ENCODE measurements at regions not wholly inside any gene's neighbourhood (a gene's known extent, or its start where the extent isn't known, plus 50 kb on each side); places are given as distances from the start of the nearest gene placed in this dataset.

DNA sequence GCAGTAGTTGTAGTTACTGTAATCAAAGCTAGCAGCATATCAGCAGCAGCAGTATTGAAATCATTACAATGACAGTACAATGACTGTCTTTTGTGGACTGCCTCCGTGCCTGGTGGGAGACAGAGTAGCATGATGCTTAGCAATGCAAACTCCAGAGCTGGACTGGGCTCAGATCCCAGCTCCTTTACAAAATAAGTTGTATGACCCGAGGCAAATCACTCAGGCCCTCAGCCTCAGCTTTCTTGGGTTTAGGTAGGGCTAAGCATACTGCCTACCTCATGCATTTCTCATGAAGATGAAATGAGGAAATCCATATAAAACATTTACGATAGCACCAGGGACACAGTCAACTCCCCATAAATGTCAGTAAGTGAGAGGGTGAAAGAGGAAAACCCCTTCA, 170.7 kb downstream of the TTC32 start:
- TF ChIP-seq, protein P1, sequence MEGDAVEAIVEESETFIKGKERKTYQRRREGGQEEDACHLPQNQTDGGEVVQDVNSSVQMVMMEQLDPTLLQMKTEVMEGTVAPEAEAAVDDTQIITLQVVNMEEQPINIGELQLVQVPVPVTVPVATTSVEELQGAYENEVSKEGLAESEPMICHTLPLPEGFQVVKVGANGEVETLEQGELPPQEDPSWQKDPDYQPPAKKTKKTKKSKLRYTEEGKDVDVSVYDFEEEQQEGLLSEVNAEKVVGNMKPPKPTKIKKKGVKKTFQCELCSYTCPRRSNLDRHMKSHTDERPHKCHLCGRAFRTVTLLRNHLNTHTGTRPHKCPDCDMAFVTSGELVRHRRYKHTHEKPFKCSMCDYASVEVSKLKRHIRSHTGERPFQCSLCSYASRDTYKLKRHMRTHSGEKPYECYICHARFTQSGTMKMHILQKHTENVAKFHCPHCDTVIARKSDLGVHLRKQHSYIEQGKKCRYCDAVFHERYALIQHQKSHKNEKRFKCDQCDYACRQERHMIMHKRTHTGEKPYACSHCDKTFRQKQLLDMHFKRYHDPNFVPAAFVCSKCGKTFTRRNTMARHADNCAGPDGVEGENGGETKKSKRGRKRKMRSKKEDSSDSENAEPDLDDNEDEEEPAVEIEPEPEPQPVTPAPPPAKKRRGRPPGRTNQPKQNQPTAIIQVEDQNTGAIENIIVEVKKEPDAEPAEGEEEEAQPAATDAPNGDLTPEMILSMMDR (IDR thresholded peaks at IDR 0.05), result no peak
- TF ChIP-seq POLR2A (IDR thresholded peaks at IDR 0.05), result no peak

Data from esophagus squamous epithelium (tissue), 4 donors.